IMR-90 (cell line): ENCODE measurements at regions not wholly inside any gene's neighbourhood (a gene's known extent, or its start where the extent isn't known, plus 50 kb on each side); places are given as distances from the start of the nearest gene placed in this dataset.

Source experiments
- ATAC-seq: fragments of 200-7000 bp; cut with Tn5 transposase; 2 replicates; pipeline ENCODE4 v1.9.1; 2020; ENCODE audit warnings: low read depth, mild to moderate bottlenecking, moderate library complexity
- BruUV-seq: library from RNA; stranded (reverse); fragments of 400-500 nt; replicated peaks from 2 replicates; lab custom pipeline; 2021; lab: Mats Ljungman, UMichigan
- CTCF ChIA-PET: fragments of 300-600 bp; formaldehyde crosslinking; extraction: SDS; loops from one replicate; lab custom pipeline; 2021; ENCODE audit warnings: antibody characterized with exemption; lab: Yijun Ruan, JAX
- POLR2A ChIA-PET: fragments of 300-600 bp; sonication (Branson Sonifier 250); formaldehyde crosslinking; loops from one replicate; lab custom pipeline; 2022; ENCODE audit warnings: antibody characterized with exemption; ENCODE audit not compliant: unreplicated experiment; lab: Charles Lee
- DNase-seq: peaks from one replicate; pipeline ENCODE4 v3.0.0; 2013
- H2AFZ ChIP-seq: replicated peaks from 2 replicates; pipeline ENCODE3; 2013; ENCODE audit warnings: low read length, mild to moderate bottlenecking; ENCODE audit not compliant: poor library complexity
- H2AK5ac ChIP-seq: 2 replicates; pipeline ENCODE4 v1.6.1; 2013; ENCODE audit warnings: low read depth, low read length, inconsistent platforms
- H2AK9ac ChIP-seq: replicated peaks from 2 replicates; pipeline ENCODE3; 2013; ENCODE audit warnings: mild to moderate bottlenecking, low read depth, low read length, moderate library complexity; ENCODE audit not compliant: poor library complexity
- H2BK120ac ChIP-seq: 2 replicates; pipeline ENCODE4 v1.6.1; 2013; ENCODE audit warnings: low read depth, low read length, inconsistent platforms
- H2BK15ac ChIP-seq: 3 replicates; pipeline ENCODE4 v1.6.1; 2013; ENCODE audit warnings: low read depth, low read length, inconsistent platforms
- H2BK20ac ChIP-seq: 2 replicates; pipeline ENCODE4 v1.6.1; 2013; ENCODE audit warnings: low read depth, mild to moderate bottlenecking, inconsistent platforms, low read length, moderate library complexity
- H2BK5ac ChIP-seq: 2 replicates; pipeline ENCODE4 v1.6.1; 2013; ENCODE audit warnings: mild to moderate bottlenecking, low read depth, low read length, inconsistent platforms; ENCODE audit not compliant: poor library complexity, severe bottlenecking
- H3K14ac ChIP-seq: replicated peaks from 2 replicates; pipeline ENCODE4 v1.6.1; 2013; ENCODE audit warnings: low read depth, low read length, inconsistent platforms
- H3K18ac ChIP-seq: 2 replicates; pipeline ENCODE4 v1.6.1; 2013; ENCODE audit warnings: low read depth, low read length, control low read depth
- H3K23ac ChIP-seq: 2 replicates; pipeline ENCODE4 v1.6.1; 2013; ENCODE audit warnings: low read depth, low read length, inconsistent platforms
- H3K27ac ChIP-seq: 2 replicates; pipeline ENCODE4 v1.5.1; 2013; ENCODE audit warnings: mild to moderate bottlenecking, control low read depth, low read length; ENCODE audit not compliant: insufficient read depth
- H3K27me3 ChIP-seq: 2 replicates; pipeline ENCODE4 v1.6.1; 2013; ENCODE audit warnings: low read length; ENCODE audit not compliant: control insufficient read depth, insufficient read depth
- H3K36me3 ChIP-seq: 2 replicates; pipeline ENCODE4 v1.6.1; 2013; ENCODE audit warnings: low read length, mixed read lengths; ENCODE audit not compliant: control insufficient read depth, insufficient read depth
- H3K4ac ChIP-seq: 2 replicates; pipeline ENCODE4 v1.6.1; 2013; ENCODE audit warnings: low read depth, low read length, inconsistent platforms
- H3K4me1 ChIP-seq: 2 replicates; pipeline ENCODE4 v1.6.1; 2013; ENCODE audit warnings: low read length, mixed read lengths; ENCODE audit not compliant: control insufficient read depth, insufficient read depth
- H3K4me2 ChIP-seq: 2 replicates; pipeline ENCODE4 v1.6.1; 2013; ENCODE audit warnings: low read depth, mild to moderate bottlenecking, control low read depth, low read length, moderate library complexity
- H3K4me3 ChIP-seq: 2 replicates; pipeline ENCODE4 v1.5.1; 2013; ENCODE audit warnings: low read depth, mild to moderate bottlenecking, control low read depth, low read length, moderate library complexity; ENCODE audit not compliant: insufficient read depth
- H3K56ac ChIP-seq: 2 replicates; pipeline ENCODE4 v1.6.1; 2013; ENCODE audit warnings: low read length, inconsistent platforms; ENCODE audit not compliant: insufficient read depth; ENCODE audit errors: extremely low read depth
- H3K79me1 ChIP-seq, 2 experiments: 2 replicates each; pipeline ENCODE4 v1.6.1; 2013; ENCODE audit warnings: low read length in 2 of 2, inconsistent platforms in 1 of 2, low read depth in 1 of 2
- H3K9ac ChIP-seq: 2 replicates; pipeline ENCODE4 v1.6.1; 2013; ENCODE audit warnings: low read depth, low read length, control low read depth
- H3K9me1 ChIP-seq: 2 replicates; pipeline ENCODE4 v1.6.1; 2013; ENCODE audit warnings: low read length, inconsistent platforms; ENCODE audit not compliant: insufficient read depth
- H3K9me3 ChIP-seq: 2 replicates; pipeline ENCODE4 v1.6.1; 2013; ENCODE audit warnings: low read length; ENCODE audit not compliant: control insufficient read depth, insufficient read depth
- H4K20me1 ChIP-seq: 2 replicates; pipeline ENCODE4 v1.6.1; 2013; ENCODE audit warnings: low read length, inconsistent platforms; ENCODE audit not compliant: insufficient read depth
- H4K5ac ChIP-seq: 2 replicates; pipeline ENCODE4 v1.6.1; 2013; ENCODE audit warnings: mild to moderate bottlenecking, low read depth, low read length, control low read depth
- H4K8ac ChIP-seq, 2 experiments: 2 replicates each; pipeline ENCODE4 v1.6.1; 2013; ENCODE audit warnings: low read depth in 2 of 2, low read length in 2 of 2, control low read depth in 1 of 2, inconsistent platforms in 1 of 2
- H4K91ac ChIP-seq: 2 replicates; pipeline ENCODE4 v1.6.1; 2013; ENCODE audit warnings: low read depth, low read length, inconsistent platforms; ENCODE audit not compliant: insufficient read depth
- BHLHE40 ChIP-seq: fragments of 150-350 bp; IDR thresholded peaks from 2 replicates; pipeline ENCODE4 v1.6.1; 2016; ENCODE audit warnings: mild to moderate bottlenecking, low read depth, low read length
- CEBPB ChIP-seq: IDR thresholded peaks from 2 replicates; pipeline ENCODE4 v1.6.1; 2012; ENCODE audit warnings: low read depth, low read length, improper control_type of control experiment
- CHD1 ChIP-seq: IDR thresholded peaks from 2 replicates; pipeline ENCODE4 v1.6.1; 2012; ENCODE audit warnings: low read depth, low read length, improper control_type of control experiment
- ELK1 ChIP-seq: fragments of 150-350 bp; IDR thresholded peaks from 2 replicates; pipeline ENCODE4 v1.6.1; 2016; ENCODE audit warnings: low read depth, mild to moderate bottlenecking, low read length, moderate library complexity, borderline replicate concordance
- FOS ChIP-seq: fragments of 150-350 bp; IDR thresholded peaks from 2 replicates; pipeline ENCODE4 v1.6.1; 2016; ENCODE audit warnings: low read depth, low read length
- MAFK ChIP-seq: IDR thresholded peaks from 2 replicates; pipeline ENCODE4 v1.6.1; 2012; ENCODE audit warnings: low read depth, low read length, improper control_type of control experiment
- MAZ ChIP-seq: IDR thresholded peaks from 2 replicates; pipeline ENCODE4 v1.6.1; 2012; ENCODE audit warnings: low read depth, mild to moderate bottlenecking, low read length, improper control_type of control experiment, moderate library complexity, borderline replicate concordance
- MXI1 ChIP-seq: IDR thresholded peaks from 2 replicates; pipeline ENCODE4 v1.6.1; 2012; ENCODE audit warnings: low read depth, mild to moderate bottlenecking, low read length, moderate library complexity, borderline replicate concordance
- NFE2L2 ChIP-seq: fragments of 150-350 bp; IDR thresholded peaks from 2 replicates; pipeline ENCODE4 v1.6.1; 2016; ENCODE audit warnings: low read depth, mild to moderate bottlenecking, low read length
- POLR2A ChIP-seq: IDR thresholded peaks from 2 replicates; pipeline ENCODE4 v1.6.1; 2012; ENCODE audit warnings: mild to moderate bottlenecking, low read depth, low read length
- RAD21 ChIP-seq: IDR thresholded peaks from 2 replicates; pipeline ENCODE4 v1.6.1; 2012; ENCODE audit warnings: low read length, improper control_type of control experiment
- RCOR1 ChIP-seq: IDR thresholded peaks from 2 replicates; pipeline ENCODE4 v1.6.1; 2012; ENCODE audit warnings: mild to moderate bottlenecking, low read length, improper control_type of control experiment; ENCODE audit not compliant: insufficient replicate concordance
- RFX5 ChIP-seq: IDR thresholded peaks from 2 replicates; pipeline ENCODE4 v1.8.0; 2012; ENCODE audit warnings: low read depth, mild to moderate bottlenecking, low read length, moderate library complexity
- SMC3 ChIP-seq: fragments of 150-350 bp; IDR thresholded peaks from 2 replicates; pipeline ENCODE4 v1.6.1; 2016; ENCODE audit warnings: low read depth, mild to moderate bottlenecking, antibody characterized with exemption, low read length, moderate library complexity
- USF2 ChIP-seq: fragments of 150-350 bp; IDR thresholded peaks from 2 replicates; pipeline ENCODE4 v1.6.1; 2017; ENCODE audit warnings: mild to moderate bottlenecking, antibody characterized with exemption, low read length, low read depth
- WGBS, 2 experiments: methylation state at CpG; one replicate each; pipeline versions ENCODE4 v1.1.5 to v1.1.7; 2013; ENCODE audit warnings: missing lambda C conversion rate in 2 of 2; ENCODE audit not compliant: insufficient read length in 1 of 2; ENCODE audit errors: extremely low coverage in 2 of 2; 5-methylcytosine and 5-hydroxymethylcytosine counted together
- dilution Hi-C: fragments of 300-500 bp; cut with HindIII; formaldehyde crosslinking; loops from one replicate; pipeline ENCODE4 v1.14.3; 2018; ENCODE audit warnings: low sequenced_read_pairs; ENCODE audit not compliant: unreplicated experiment
- in situ Hi-C: fragments of 300-500 bp; cut with MboI; formaldehyde crosslinking; loops from 3 replicates; pipeline ENCODE4 v1.14.3; 2019; ENCODE audit warnings: low sequenced_read_pairs, inconsistent platforms, mixed read lengths
- intact Hi-C: fragments of 100-400 bp; cut with micrococcal nuclease; formaldehyde crosslinking; loops from 2 replicates; pipeline ENCODE4 v1.10.0; 2022
- TF ChIP-seq, protein P1 (sequence below): conservative IDR thresholded peaks from 2 replicates; pipeline ENCODE4 v1.5.1; 2012; ENCODE audit warnings: mild to moderate bottlenecking, low read depth, low read length, improper control_type of control experiment

GRCh38 chr14:57060276-57060955, 208.3 kb downstream of the EXOC5 start:
- Histone ChIP-seq H3K36me3 (no peaks in the 10 kb centered on the region), H2AFZ (no peak overlapping the region), H3K9me3 (no peaks in the 10 kb centered on the region), H3K27me3 (no peaks in the 10 kb centered on the region), H4K5ac (no peak overlapping the region), H3K18ac (no peak overlapping the region), H3K23ac (no peak overlapping the region), H3K4me2 (no peak overlapping the region), H3K79me1 (no peaks in the 10 kb centered on the region), H4K8ac (no peak overlapping the region), H4K91ac (no peak overlapping the region), H3K4me3 (no peak overlapping the region), H2AK9ac (no peak overlapping the region), H4K20me1 (no peaks in the 10 kb centered on the region), H3K56ac (no peak overlapping the region), H3K4ac (no peak overlapping the region), H3K4me1 (no peaks in the 10 kb centered on the region), H3K9me1 (no peaks in the 10 kb centered on the region), H2BK20ac (no peak overlapping the region), H3K27ac (no peak overlapping the region), H2BK5ac (no peak overlapping the region), H3K14ac (no peak overlapping the region), H2BK120ac (no peak overlapping the region), H2BK15ac (no peak overlapping the region), H2AK5ac (no peak overlapping the region), H3K9ac (no peak overlapping the region)
- ChIA-PET CTCF (no interaction called here), POLR2A (no interaction called here)
- DNase-seq: no peak
- in situ Hi-C loops: no loop called here
- no peak for ATAC-seq
- WGBS, 2 experiments: 40% methylated on average over 1 of the region's 6 CpGs; no CpG with 5 or more reads in 1 of the 2 experiments
- intact Hi-C loops: loop anchor here (10.0 kb wide), 2 partner anchors 406 to 506 kb away; no protein-coding TSS in a partner anchor
- TF ChIP-seq CEBPB (no peak), USF2 (no peak), MXI1 (no peak), POLR2A (no peak), SMC3 (no peak), MAZ (no peak), BHLHE40 (no peak), FOS (no peak), RAD21 (no peak), RCOR1 (no peak), MAFK (no peak), CHD1 (no peak), NFE2L2 (no peak), RFX5 (no peak), ELK1 (no peak)
- TF ChIP-seq, protein P1, sequence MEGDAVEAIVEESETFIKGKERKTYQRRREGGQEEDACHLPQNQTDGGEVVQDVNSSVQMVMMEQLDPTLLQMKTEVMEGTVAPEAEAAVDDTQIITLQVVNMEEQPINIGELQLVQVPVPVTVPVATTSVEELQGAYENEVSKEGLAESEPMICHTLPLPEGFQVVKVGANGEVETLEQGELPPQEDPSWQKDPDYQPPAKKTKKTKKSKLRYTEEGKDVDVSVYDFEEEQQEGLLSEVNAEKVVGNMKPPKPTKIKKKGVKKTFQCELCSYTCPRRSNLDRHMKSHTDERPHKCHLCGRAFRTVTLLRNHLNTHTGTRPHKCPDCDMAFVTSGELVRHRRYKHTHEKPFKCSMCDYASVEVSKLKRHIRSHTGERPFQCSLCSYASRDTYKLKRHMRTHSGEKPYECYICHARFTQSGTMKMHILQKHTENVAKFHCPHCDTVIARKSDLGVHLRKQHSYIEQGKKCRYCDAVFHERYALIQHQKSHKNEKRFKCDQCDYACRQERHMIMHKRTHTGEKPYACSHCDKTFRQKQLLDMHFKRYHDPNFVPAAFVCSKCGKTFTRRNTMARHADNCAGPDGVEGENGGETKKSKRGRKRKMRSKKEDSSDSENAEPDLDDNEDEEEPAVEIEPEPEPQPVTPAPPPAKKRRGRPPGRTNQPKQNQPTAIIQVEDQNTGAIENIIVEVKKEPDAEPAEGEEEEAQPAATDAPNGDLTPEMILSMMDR: no peak
- BruUV-seq: no TSS peak
- dilution Hi-C loops: no loop called here
